HepG2 (cell line): ENCODE measurements at regions not wholly inside any gene's neighbourhood (a gene's known extent, or its start where the extent isn't known, plus 50 kb on each side); places are given as distances from the start of the nearest gene placed in this dataset.

Experiments used
- ATAC-seq: fragments of 200-7000 bp; cut with Tn5 transposase; 3 replicates; pipeline ENCODE4 v1.9.1; 2020; ENCODE audit warnings: mild to moderate bottlenecking, moderate library complexity
- BruUV-seq: library from RNA; stranded (reverse); fragments of 400-500 nt; replicated peaks from 2 replicates; lab custom pipeline; 2021; lab: Mats Ljungman, UMichigan
- CTCF ChIA-PET: fragments of 300-600 bp; formaldehyde crosslinking; extraction: SDS; loops from one replicate; lab custom pipeline; 2021; ENCODE audit warnings: low total read pairs, inconsistent platforms, low intra/inter-chr PET ratio; lab: Yijun Ruan, JAX
- POLR2A ChIA-PET: fragments of 350-600 bp; sonication (Branson Sonifier 250); formaldehyde crosslinking; loops from one replicate; lab custom pipeline; 2020; ENCODE audit warnings: antibody characterized with exemption, inconsistent platforms; lab: Yijun Ruan, JAX
- DNase-seq: peaks from one replicate; pipeline ENCODE4 v3.0.0-alpha.2; 2015; ENCODE audit warnings: low spot score
- FAIRE-seq: peaks from 3 replicates; lab custom pipeline; 2011; peaks lifted over from hg19 to GRCh38; lab: Jason Lieb, UNC
- H2AFZ ChIP-seq: one replicate; pipeline ENCODE4 v1.6.1; 2011; ENCODE audit warnings: low read length, inconsistent platforms
- H3K27ac ChIP-seq: fragments of 300-600 bp; 3 replicates; pipeline ENCODE4 v1.8.0; 2011; ENCODE audit warnings: mixed run types, mild to moderate bottlenecking, mixed read lengths, low read length, inconsistent platforms; ENCODE audit not compliant: insufficient read depth; ENCODE audit errors: extremely low read length
- H3K27me3 ChIP-seq, 2 experiments: fragments of 200-600 bp in 1 of 2; 2 replicates in 1 of 2; 3 replicates in 1 of 2; pipeline versions ENCODE4 v1.6.0 to v1.8.0; 2011; ENCODE audit warnings: low read length in 2 of 2, mild to moderate bottlenecking in 2 of 2, moderate library complexity in 2 of 2, inconsistent platforms in 1 of 2; ENCODE audit not compliant: insufficient read depth in 2 of 2, control insufficient read depth in 1 of 2
- H3K36me3 ChIP-seq, 2 experiments: fragments of 200-600 bp in 1 of 2; replicated peaks in 1 of 2; 2 replicates in 1 of 2; 3 replicates in 1 of 2; pipeline versions ENCODE4 v1.5.1 to v1.8.0; 2011; ENCODE audit warnings: low read length in 2 of 2, inconsistent platforms in 1 of 2; ENCODE audit not compliant: insufficient read depth in 2 of 2, control insufficient read depth in 1 of 2
- H3K4me1 ChIP-seq: 2 replicates; pipeline ENCODE4 v1.5.1; 2012; ENCODE audit warnings: low read length, inconsistent platforms; ENCODE audit not compliant: insufficient read depth
- H3K4me2 ChIP-seq: 2 replicates; pipeline ENCODE4 v1.6.0; 2011; ENCODE audit warnings: low read depth, low read length, inconsistent platforms
- H3K4me3 ChIP-seq, 3 experiments: fragments of 200-600 bp in 1 of 3; sonication (generic), shearing (Covaris generic) in 1 of 3; replicated peaks in 1 of 3; 2 replicates each; pipeline ENCODE4 v1.5.1; 2011 to 2016; ENCODE audit warnings: low read length in 3 of 3, inconsistent platforms in 2 of 3, low read depth in 2 of 3, mild to moderate bottlenecking in 2 of 3, control low read depth in 1 of 3, mixed read lengths in 1 of 3; ENCODE audit not compliant: insufficient read depth in 1 of 3
- H3K79me2 ChIP-seq: one replicate; pipeline ENCODE4 v1.6.1; 2011; ENCODE audit warnings: low read length, inconsistent platforms; ENCODE audit not compliant: insufficient read depth
- H3K9ac ChIP-seq: 2 replicates; pipeline ENCODE4 v1.6.0; 2011; ENCODE audit warnings: mild to moderate bottlenecking, low read depth, low read length, inconsistent platforms; ENCODE audit not compliant: insufficient read depth
- H3K9me3 ChIP-seq: 2 replicates; pipeline ENCODE4 v1.5.1; 2012; ENCODE audit warnings: mild to moderate bottlenecking, low read length
- H4K20me1 ChIP-seq: 2 replicates; pipeline ENCODE4 v1.6.0; 2011; ENCODE audit warnings: inconsistent platforms, mild to moderate bottlenecking, low read length, moderate library complexity; ENCODE audit not compliant: insufficient read depth
- CBX1 ChIP-seq: IDR thresholded peaks from one replicate; pipeline ENCODE4 v1.6.1; 2016; ENCODE audit warnings: antibody characterized with exemption, low read depth
- ERF ChIP-seq: IDR thresholded peaks from 2 replicates; pipeline ENCODE4 v1.6.1; 2018; ENCODE audit warnings: missing biosample characterization, missing genetic modification reagents
- PRDM10 ChIP-seq: sonication (generic); formaldehyde crosslinking; IDR thresholded peaks from 2 replicates; pipeline ENCODE4 v1.4.0; 2020; ENCODE audit warnings: low read depth, missing genetic modification reagents
- PREB ChIP-seq: sonication (generic); formaldehyde crosslinking; IDR thresholded peaks from 2 replicates; pipeline ENCODE4 v1.4.0; 2020; ENCODE audit warnings: missing genetic modification reagents
- ZFP90 ChIP-seq: sonication (generic); formaldehyde crosslinking; IDR thresholded peaks from 2 replicates; pipeline ENCODE4 v1.8.0; 2022; ENCODE audit warnings: missing genetic modification reagents, mild to moderate bottlenecking, inconsistent platforms, borderline replicate concordance
- ZNF577 ChIP-seq: sonication (generic); formaldehyde crosslinking; IDR thresholded peaks from 2 replicates; pipeline ENCODE4 v1.4.0; 2020; ENCODE audit warnings: mild to moderate bottlenecking, low read depth, missing genetic modification reagents, borderline replicate concordance
- ZNF773 ChIP-seq: sonication (generic); formaldehyde crosslinking; IDR thresholded peaks from 2 replicates; pipeline ENCODE4 v1.4.0; 2020; ENCODE audit warnings: missing genetic modification reagents, borderline replicate concordance
- ZNF816 ChIP-seq: sonication (generic); formaldehyde crosslinking; IDR thresholded peaks from 2 replicates; pipeline ENCODE4 v1.8.0; 2022; ENCODE audit warnings: missing genetic modification reagents, mild to moderate bottlenecking, borderline replicate concordance
- WGBS: methylation state at CpG from one replicate; pipeline ENCODE4 v1.1.6; 2017; ENCODE audit warnings: low lambda C conversion rate; 5-methylcytosine and 5-hydroxymethylcytosine counted together
- in situ Hi-C: cut with HindIII; loops from 2 replicates; pipeline ENCODE4 v1.10.0; 2017; ENCODE audit warnings: low pct_unique_long_range_greater_than_20kb; ENCODE audit not compliant: extremely low pct_ligation_motif_present
- intact Hi-C: fragments of 100-400 bp; cut with micrococcal nuclease; formaldehyde crosslinking; loops from one replicate; pipeline ENCODE4 v1.10.0; 2022; ENCODE audit not compliant: unreplicated experiment

GRCh38 chr14:48107646-48108045, 432.2 kb upstream of the MDGA2 start:
- Histone ChIP-seq H3K36me3 (no peaks in the 10 kb centered on the region), H3K27me3 (no peaks in the 10 kb centered on the region), H3K79me2 (no peaks in the 10 kb centered on the region), H3K4me2 (no peak overlapping the region), H3K9ac (no peak overlapping the region), H2AFZ (no peak overlapping the region)
- POLR2A ChIA-PET, result no interaction called here
- CTCF ChIA-PET, result no interaction called here
- no peak for ATAC-seq
- BruUV-seq, result no TSS peak
- 0% methylated on average over 1 of the region's 1 CpG for WGBS
- no peak for TF ChIP-seq CBX1
- no peak for TF ChIP-seq ZNF773 (CRISPR knock-in tag)
- no peak for TF ChIP-seq ZNF816 (CRISPR knock-in tag)
- no peak for TF ChIP-seq ZNF577 (CRISPR knock-in tag)
- TF ChIP-seq PREB (CRISPR knock-in tag), result no peak
- TF ChIP-seq ZFP90, result no peak
- TF ChIP-seq PRDM10 (CRISPR knock-in tag), result no peak
- no peak for TF ChIP-seq ERF (CRISPR knock-in tag)
- TF ChIP-seq, all 625 proteins: peak for 0
- no peak overlapping the region for H3K27ac ChIP-seq
- peaks cover 26% of the 10 kb centered on the region for H3K9me3 ChIP-seq
- no peak overlapping the region for H3K4me3 ChIP-seq
- no peak for FAIRE-seq
- in situ Hi-C loops, result no loop called here
- intact Hi-C loops, result no loop called here
- DNase-seq, result no peak
- no peaks in the 10 kb centered on the region for H4K20me1 ChIP-seq
- H3K4me1 ChIP-seq, result no peaks in the 10 kb centered on the region
